Smooth muscle cell (in vitro differentiated cells): ENCODE measurements at regions not wholly inside any gene's neighbourhood (a gene's known extent, or its start where the extent isn't known, plus 50 kb on each side); places are given as distances from the start of the nearest gene placed in this dataset.

Source experiments
- DNase-seq: peaks from one replicate; lab custom pipeline; 2025; ENCODE audit not compliant: unreplicated experiment; lab: John Stamatoyannopoulos, UW
- H2AFZ ChIP-seq: fragments of 200-600 bp; sonication (generic); 2 replicates; pipeline ENCODE4 v1.6.0; 2016; ENCODE audit warnings: antibody characterized with exemption, low read depth, mild to moderate bottlenecking
- H3F3A ChIP-seq: fragments of 200-600 bp; sonication (generic); 2 replicates; pipeline ENCODE4 v1.6.0; 2017; ENCODE audit warnings: antibody characterized with exemption, low read depth
- H3K27ac ChIP-seq: fragments of 200-600 bp; sonication (generic); 2 replicates; pipeline ENCODE4 v1.5.1; 2016; ENCODE audit warnings: low read depth, mild to moderate bottlenecking
- H3K27me3 ChIP-seq: fragments of 200-600 bp; sonication (generic); 2 replicates; pipeline ENCODE4 v1.6.1; 2016; ENCODE audit warnings: low read depth, mild to moderate bottlenecking
- H3K36me3 ChIP-seq: fragments of 200-600 bp; sonication (generic); 2 replicates; pipeline ENCODE4 v1.5.1; 2016; ENCODE audit warnings: low read depth
- H3K4me1 ChIP-seq: fragments of 200-600 bp; sonication (generic); 2 replicates; pipeline ENCODE4 v1.5.1; 2016; ENCODE audit warnings: low read depth
- H3K4me2 ChIP-seq: fragments of 200-600 bp; sonication (generic); 2 replicates; pipeline ENCODE4 v1.6.0; 2016; ENCODE audit warnings: mild to moderate bottlenecking
- H3K4me3 ChIP-seq: fragments of 200-600 bp; sonication (generic); 2 replicates; pipeline ENCODE4 v1.5.1; 2016; ENCODE audit warnings: mild to moderate bottlenecking
- H3K79me2 ChIP-seq: fragments of 200-600 bp; sonication (generic); 2 replicates; pipeline ENCODE4 v1.6.0; 2016; ENCODE audit warnings: low read depth, mild to moderate bottlenecking
- H3K9ac ChIP-seq: fragments of 200-600 bp; sonication (generic); 2 replicates; pipeline ENCODE4 v1.6.0; 2016; ENCODE audit warnings: low read depth
- H3K9me3 ChIP-seq: fragments of 200-600 bp; sonication (generic); replicated peaks from 2 replicates; pipeline ENCODE4 v1.5.1; 2016; ENCODE audit warnings: low read depth
- H4K20me1 ChIP-seq: fragments of 200-600 bp; sonication (generic); 2 replicates; pipeline ENCODE4 v1.6.0; 2016; ENCODE audit warnings: low read depth
- CTCF ChIP-seq: fragments of 200-600 bp; sonication (generic); IDR thresholded peaks from 2 replicates; pipeline ENCODE4 v1.5.1; 2017; ENCODE audit warnings: borderline replicate concordance, mild to moderate bottlenecking, antibody characterized with exemption; ENCODE audit not compliant: insufficient read depth, poor library complexity, severe bottlenecking
- WGBS: methylation state at CpG from one replicate; pipeline ENCODE4 v1.1.7; 2016; ENCODE audit warnings: low lambda C conversion rate; 5-methylcytosine and 5-hydroxymethylcytosine counted together

GRCh38 chr6:90805619-90806155, 218.8 kb upstream of the MAP3K7 start:
- no peak overlapping the region for H2AFZ ChIP-seq
- no peak overlapping the region for H3K4me3 ChIP-seq
- no peak overlapping the region for H3K4me2 ChIP-seq
- 88% methylated on average over 1 of the region's 1 CpG for WGBS
- no peaks in the 10 kb centered on the region for H3K79me2 ChIP-seq
- DNase-seq = no peak
- no peak for TF ChIP-seq CTCF
- H3K9ac ChIP-seq = no peak overlapping the region
- no peaks in the 10 kb centered on the region for H3K9me3 ChIP-seq
- H3K27ac ChIP-seq = no peak overlapping the region
- peaks cover 39% of the 10 kb centered on the region for H3K27me3 ChIP-seq
- H4K20me1 ChIP-seq = no peaks in the 10 kb centered on the region
- H3K4me1 ChIP-seq = no peaks in the 10 kb centered on the region
- no peaks in the 10 kb centered on the region for H3F3A ChIP-seq
- H3K36me3 ChIP-seq = no peaks in the 10 kb centered on the region

GRCh38 chr6:90803956-90804355, 217.1 kb upstream of the MAP3K7 start:
- DNase-seq = no peak
- Histone ChIP-seq H3K9ac (no peak overlapping the region), H3K27me3 (peaks cover 39% of the 10 kb centered on the region), H3K4me2 (no peak overlapping the region), H2AFZ (no peak overlapping the region), H4K20me1 (no peaks in the 10 kb centered on the region), H3K4me3 (no peak overlapping the region), H3F3A (no peaks in the 10 kb centered on the region), H3K9me3 (no peaks in the 10 kb centered on the region), H3K4me1 (no peaks in the 10 kb centered on the region), H3K36me3 (no peaks in the 10 kb centered on the region), H3K27ac (no peak overlapping the region), H3K79me2 (no peaks in the 10 kb centered on the region)
- WGBS = 88% methylated on average over 2 of the region's 2 CpGs
- TF ChIP-seq CTCF = no peak

GRCh38 chr6:90795078-90795477, 208.2 kb upstream of the MAP3K7 start:
- no peaks in the 10 kb centered on the region for H3K79me2 ChIP-seq
- H2AFZ ChIP-seq = no peak overlapping the region
- no peak overlapping the region for H3K4me3 ChIP-seq
- no peak overlapping the region for H3K27ac ChIP-seq
- H3K36me3 ChIP-seq = no peaks in the 10 kb centered on the region
- 95% methylated on average over 2 of the region's 2 CpGs for whole genome bisulfite sequencing
- no peaks in the 10 kb centered on the region for H3K27me3 ChIP-seq
- DNase-seq = no peak
- no peaks in the 10 kb centered on the region for H3K9me3 ChIP-seq
- peaks cover 5% of the 10 kb centered on the region for H3F3A ChIP-seq
- no peak overlapping the region for H3K9ac ChIP-seq
- no peaks in the 10 kb centered on the region for H4K20me1 ChIP-seq
- TF ChIP-seq CTCF = no peak
- H3K4me1 ChIP-seq = peaks cover under 1% of the 10 kb centered on the region
- no peak overlapping the region for H3K4me2 ChIP-seq

- Histone ChIP-seq H3F3A (peaks cover 12% of the 10 kb centered on the region), H3K27me3 (no peaks in the 10 kb centered on the region), H4K20me1 (no peaks in the 10 kb centered on the region), H3K36me3 (no peaks in the 10 kb centered on the region), H3K4me2 (no peak overlapping the region), H3K4me3 (no peak overlapping the region), H3K9ac (no peak overlapping the region), H3K9me3 (no peaks in the 10 kb centered on the region), H3K27ac (no peak overlapping the region), H3K79me2 (no peaks in the 10 kb centered on the region), H2AFZ (no peak overlapping the region), H3K4me1 (peaks cover 7% of the 10 kb centered on the region)
- 88% methylated on average over 2 of the region's 2 CpGs for WGBS
- TF ChIP-seq CTCF = no peak
- DNase-seq = no peak
Measured at GRCh38 chr6:90793771-90794170, 206.9 kb upstream of the MAP3K7 start.
